ENCODE measurements at regions not wholly inside any gene's neighbourhood (a gene's known extent, or its start where the extent isn't known, plus 50 kb on each side); places are given as distances from the start of the nearest gene placed in this dataset.

- TF ChIP-seq SFPQ (IDR thresholded peaks at IDR 0.05; ENCODE audit: low read depth, low read length): no peak
- Histone ChIP-seq H2AFZ (ENCODE audit: low read depth, low read length) (no peak overlapping the region), H3K4me2 (ENCODE audit: insufficient read depth, low read length) (no peak overlapping the region), H3K27me3 (ENCODE audit: control insufficient read depth in 2 of 2, insufficient read depth in 2 of 2, low read length in 2 of 2) (no peaks in the 10 kb centered on the region), H3K9ac (ENCODE audit: insufficient read depth in 1 of 2, low read depth in 2 of 2, low read length in 2 of 2) (no peak overlapping the region), H3K4me1 (replicated peaks in 1 of 2; ENCODE audit: control insufficient read depth in 2 of 2, insufficient read depth in 2 of 2, low read length in 2 of 2) (no peaks in the 10 kb centered on the region), H3K27ac (ENCODE audit: extremely low read depth, low read depth, low read length) (no peak overlapping the region), H4K20me1 (replicated peaks; ENCODE audit: control insufficient read depth, insufficient read depth, low read length) (no peaks in the 10 kb centered on the region), H3K9me3 (replicated peaks; ENCODE audit: control insufficient read depth, insufficient read depth, low read depth, low read length) (no peaks in the 10 kb centered on the region), H3K79me2 (ENCODE audit: control insufficient read depth, insufficient read depth, low read length) (no peaks in the 10 kb centered on the region), H3K9me1 (ENCODE audit: control insufficient read depth, insufficient read depth, low read length) (no peaks in the 10 kb centered on the region), H3K4me3 (no peak overlapping the region), H3K36me3 (ENCODE audit: control insufficient read depth, insufficient read depth, low read length) (no peaks in the 10 kb centered on the region)
- in situ Hi-C loops (cut with MboI) (no loop called here), intact Hi-C loops (cut with micrococcal nuclease) (no loop called here)
- ATAC-seq (no peak), FAIRE-seq (no peak), DNase-seq (ENCODE audit: extremely low read depth in 1 of 4, low spot score in 3 of 4) (no peak)
- CTCF ChIA-PET (ENCODE audit: low intra/inter-chr PET ratio): no interaction called here
- POLR2A ChIA-PET: no interaction called here
- 0% methylated on average over 2 of the region's 2 CpGs for WGBS (ENCODE audit: insufficient coverage, low coverage, missing lambda C conversion rate)
- no TSS peak for BruUV-seq (replicated peaks)
These were observed 402.3 kb upstream of the SLITRK6 start for GRCh38 chr13:86201477-86201876.

DNA sequence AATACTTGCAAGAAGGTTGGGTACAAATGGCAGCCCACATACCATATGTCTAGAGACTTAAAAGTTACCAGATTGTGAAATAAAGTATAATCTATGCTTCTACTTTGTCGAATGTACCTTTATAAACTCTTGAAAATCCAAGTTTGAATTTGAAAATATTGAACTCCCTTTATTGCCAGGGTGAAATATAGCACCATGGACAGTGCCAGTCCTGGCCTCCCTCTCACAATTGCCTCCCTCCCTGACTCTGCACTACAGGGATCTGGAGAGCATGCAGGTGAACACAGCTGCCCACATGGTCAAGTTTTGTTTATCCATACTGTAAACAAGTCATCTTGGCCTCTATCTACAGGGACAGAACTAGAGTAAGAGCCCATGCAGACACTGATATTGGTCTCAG, 394.1 kb upstream of the SLITRK6 start:
- Histone ChIP-seq H3K36me3 (ENCODE audit: control insufficient read depth, insufficient read depth, low read length) (no peaks in the 10 kb centered on the region), H3K27ac (ENCODE audit: extremely low read depth, low read depth, low read length) (no peak overlapping the region), H3K9me3 (replicated peaks; ENCODE audit: control insufficient read depth, insufficient read depth, low read depth, low read length) (no peaks in the 10 kb centered on the region), H3K9ac (ENCODE audit: insufficient read depth in 1 of 2, low read depth in 2 of 2, low read length in 2 of 2) (no peak overlapping the region), H3K27me3 (ENCODE audit: control insufficient read depth in 2 of 2, insufficient read depth in 2 of 2, low read length in 2 of 2) (no peaks in the 10 kb centered on the region), H3K4me3 (no peak overlapping the region), H2AFZ (ENCODE audit: low read depth, low read length) (no peak overlapping the region), H3K9me1 (ENCODE audit: control insufficient read depth, insufficient read depth, low read length) (no peaks in the 10 kb centered on the region), H4K20me1 (replicated peaks; ENCODE audit: control insufficient read depth, insufficient read depth, low read length) (no peaks in the 10 kb centered on the region), H3K4me2 (ENCODE audit: insufficient read depth, low read length) (no peak overlapping the region), H3K4me1 (replicated peaks in 1 of 2; ENCODE audit: control insufficient read depth in 2 of 2, insufficient read depth in 2 of 2, low read length in 2 of 2) (no peaks in the 10 kb centered on the region), H3K79me2 (ENCODE audit: control insufficient read depth, insufficient read depth, low read length) (no peaks in the 10 kb centered on the region)
- no peak for ATAC-seq
- CTCF ChIA-PET (ENCODE audit: low intra/inter-chr PET ratio): no interaction called here
- WGBS (ENCODE audit: insufficient coverage, low coverage, missing lambda C conversion rate): 0% methylated on average over 1 of the region's 1 CpG
- in situ Hi-C loops (cut with MboI) (loop anchor here (10.0 kb wide), 1 partner anchor 82 kb away; no protein-coding TSS in a partner anchor), intact Hi-C loops (cut with micrococcal nuclease) (no loop called here)
- no peak for FAIRE-seq
- POLR2A ChIA-PET: no interaction called here
- no peak for TF ChIP-seq FOXA1 (IDR thresholded peaks at IDR 0.05; ENCODE audit: borderline replicate concordance)
- TF ChIP-seq SIN3B (IDR thresholded peaks at IDR 0.05; ENCODE audit: low read depth): no peak
- TF ChIP-seq ILF3 (IDR thresholded peaks at IDR 0.05; ENCODE audit: borderline replicate concordance): no peak
- no peak for TF ChIP-seq ESRRB (CRISPR knock-in tag; IDR thresholded peaks at IDR 0.05; ENCODE audit: borderline replicate concordance)
- TF ChIP-seq TGIF2 (CRISPR knock-in tag; IDR thresholded peaks at IDR 0.05): no peak
- TF ChIP-seq PYGO2 (tag; IDR thresholded peaks at IDR 0.05): no peak
- no peak for TF ChIP-seq ZNF408 (CRISPR knock-in tag; IDR thresholded peaks at IDR 0.05; ENCODE audit: low read depth)
- TF ChIP-seq ZNF224 (CRISPR knock-in tag; IDR thresholded peaks at IDR 0.05): no peak
- TF ChIP-seq ETV1 (tag; conservative IDR thresholded peaks at IDR 0.05; ENCODE audit: low read depth): no peak
- no peak for TF ChIP-seq STAT5A (IDR thresholded peaks at IDR 0.05; ENCODE audit: borderline replicate concordance, low read length)
- no peak for TF ChIP-seq ZNF174 (CRISPR knock-in tag; IDR thresholded peaks at IDR 0.05)
- TF ChIP-seq, protein P1, sequence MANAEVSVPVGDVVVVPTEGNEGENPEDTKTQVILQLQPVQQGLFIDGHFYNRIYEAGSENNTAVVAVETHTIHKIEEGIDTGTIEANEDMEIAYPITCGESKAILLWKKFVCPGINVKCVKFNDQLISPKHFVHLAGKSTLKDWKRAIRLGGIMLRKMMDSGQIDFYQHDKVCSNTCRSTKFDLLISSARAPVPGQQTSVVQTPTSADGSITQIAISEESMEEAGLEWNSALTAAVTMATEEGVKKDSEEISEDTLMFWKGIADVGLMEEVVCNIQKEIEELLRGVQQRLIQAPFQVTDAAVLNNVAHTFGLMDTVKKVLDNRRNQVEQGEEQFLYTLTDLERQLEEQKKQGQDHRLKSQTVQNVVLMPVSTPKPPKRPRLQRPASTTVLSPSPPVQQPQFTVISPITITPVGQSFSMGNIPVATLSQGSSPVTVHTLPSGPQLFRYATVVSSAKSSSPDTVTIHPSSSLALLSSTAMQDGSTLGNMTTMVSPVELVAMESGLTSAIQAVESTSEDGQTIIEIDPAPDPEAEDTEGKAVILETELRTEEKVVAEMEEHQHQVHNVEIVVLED (CRISPR knock-in tag; IDR thresholded peaks at IDR 0.05): no peak
- DNase-seq (ENCODE audit: extremely low read depth in 1 of 4, low spot score in 3 of 4): no peak
- no TSS peak for BruUV-seq (replicated peaks)

Measured in K562 (cell line).